SK-N-SH treated with all-trans-retinoic acid at 6 μM for 48 hours (cell line): ENCODE measurements at regions not wholly inside any gene's neighbourhood (a gene's known extent, or its start where the extent isn't known, plus 50 kb on each side); places are given as distances from the start of the nearest gene placed in this dataset.
A peak's percentile ranks its signal among the peaks of the same experiment; 100 is the strongest.

ENCODE experiments used
- ATAC-seq: fragments of 200-7000 bp; cut with Tn5 transposase; 3 replicates; pipeline ENCODE4 v1.9.1; 2020; ENCODE audit warnings: mild to moderate bottlenecking, moderate library complexity
- ARNTL ChIP-seq: fragments of 450-650 bp; formaldehyde crosslinking; IDR thresholded peaks from 2 replicates; pipeline ENCODE4 v1.5.0; 2020; ENCODE audit warnings: low read depth, mild to moderate bottlenecking, moderate library complexity, borderline replicate concordance
- CREB5 ChIP-seq: fragments of 250-450 bp; sonication (Bioruptor Pico); IDR thresholded peaks from 2 replicates; pipeline ENCODE4 v1.5.1; 2020; ENCODE audit warnings: low read depth, mild to moderate bottlenecking, moderate library complexity
- CSDC2 ChIP-seq: fragments of 250-450 bp; sonication (Bioruptor Pico); IDR thresholded peaks from 2 replicates; pipeline ENCODE4 v1.5.0; 2020; ENCODE audit warnings: mild to moderate bottlenecking, moderate library complexity
- CSRNP3 ChIP-seq: fragments of 250-450 bp; sonication (Bioruptor Pico); IDR thresholded peaks from 2 replicates; pipeline ENCODE4 v1.5.1; 2021; ENCODE audit warnings: mild to moderate bottlenecking, moderate library complexity
- ESRRG ChIP-seq: fragments of 250-450 bp; sonication (Bioruptor Pico); IDR thresholded peaks from 2 replicates; pipeline ENCODE4 v1.6.1; 2021; ENCODE audit warnings: mild to moderate bottlenecking
- GLIS3 ChIP-seq: fragments of 250-450 bp; sonication (Bioruptor Pico); IDR thresholded peaks from 2 replicates; pipeline ENCODE4 v1.5.0; 2020; ENCODE audit warnings: mild to moderate bottlenecking, moderate library complexity
- ISL1 ChIP-seq: fragments of 250-450 bp; sonication (Bioruptor Pico); IDR thresholded peaks from 2 replicates; pipeline ENCODE4 v2.1.2; 2022; ENCODE audit warnings: mild to moderate bottlenecking, moderate library complexity
- OSR1 ChIP-seq: fragments of 250-450 bp; sonication (Bioruptor Pico); IDR thresholded peaks from 2 replicates; pipeline ENCODE4 v1.8.0; 2022; ENCODE audit warnings: moderate library complexity, mild to moderate bottlenecking, inconsistent platforms
- PATZ1 ChIP-seq: fragments of 250-450 bp; sonication (Bioruptor Pico); IDR thresholded peaks from 2 replicates; pipeline ENCODE4 v1.8.0; 2020; ENCODE audit warnings: mild to moderate bottlenecking, moderate library complexity, borderline replicate concordance
- POU6F1 ChIP-seq: fragments of 250-450 bp; sonication (Bioruptor Pico); IDR thresholded peaks from 2 replicates; pipeline ENCODE4 v1.8.0; 2021; ENCODE audit warnings: low read depth, mild to moderate bottlenecking, moderate library complexity, borderline replicate concordance
- PPARA ChIP-seq: fragments of 250-450 bp; sonication (Bioruptor Pico); IDR thresholded peaks from 2 replicates; pipeline ENCODE4 v1.5.0; 2020; ENCODE audit warnings: mild to moderate bottlenecking, borderline replicate concordance
- RARB ChIP-seq: fragments of 250-450 bp; sonication (Bioruptor Pico); IDR thresholded peaks from 2 replicates; pipeline ENCODE4 v1.8.0; 2021; ENCODE audit warnings: mild to moderate bottlenecking, moderate library complexity
- SNAI2 ChIP-seq: fragments of 250-450 bp; sonication (Bioruptor Pico); IDR thresholded peaks from 2 replicates; pipeline ENCODE4 v1.5.0; 2020; ENCODE audit warnings: mild to moderate bottlenecking, moderate library complexity
- TOX ChIP-seq: fragments of 250-450 bp; sonication (Bioruptor Pico); IDR thresholded peaks from 2 replicates; pipeline ENCODE4 v1.8.0; 2021; ENCODE audit warnings: mild to moderate bottlenecking, moderate library complexity, borderline replicate concordance
- TSHZ2 ChIP-seq: fragments of 250-450 bp; sonication (Bioruptor Pico); IDR thresholded peaks from 2 replicates; pipeline ENCODE4 v1.5.0; 2020; ENCODE audit warnings: mild to moderate bottlenecking, moderate library complexity
- ZFP3 ChIP-seq: fragments of 250-450 bp; sonication (Bioruptor Pico); IDR thresholded peaks from 2 replicates; pipeline ENCODE4 v1.5.0; 2020; ENCODE audit warnings: mild to moderate bottlenecking, moderate library complexity
- ZFP30 ChIP-seq: fragments of 450-650 bp; formaldehyde crosslinking; IDR thresholded peaks from 2 replicates; pipeline ENCODE4 v1.5.0; 2022; ENCODE audit warnings: mild to moderate bottlenecking, moderate library complexity
- ZNF70 ChIP-seq: fragments of 450-650 bp; formaldehyde crosslinking; IDR thresholded peaks from 2 replicates; pipeline ENCODE4 v1.5.0; 2020; ENCODE audit warnings: mild to moderate bottlenecking, moderate library complexity

- ATAC-seq, result no peak
- no peak for TF ChIP-seq ZNF70
- TF ChIP-seq CSDC2 (CRISPR knock-in tag), result no peak
These were observed 181.8 kb upstream of the NT5C1B start for GRCh38 chr2:18771212-18771611.

GRCh38 chr2:18763338-18763737 is 174.0 kb upstream of the NT5C1B start:
- ATAC-seq, result peak; percentile 88
- TF ChIP-seq ISL1, result peak; percentile 92
- TF ChIP-seq TOX (CRISPR knock-in tag), result peak; percentile 50
- no peak for TF ChIP-seq CREB5 (CRISPR knock-in tag)
- TF ChIP-seq, all 23 proteins: peak for 2

- TF ChIP-seq POU6F1 (CRISPR knock-in tag) (no peak), CREB5 (CRISPR knock-in tag) (no peak), RARB (CRISPR knock-in tag) (no peak), ISL1 (peak; percentile 55), TSHZ2 (CRISPR knock-in tag) (no peak)
- peak; percentile 89 for ATAC-seq
These were observed 173.3 kb upstream of the NT5C1B start for GRCh38 chr2:18762667-18763066.

- TF ChIP-seq ZFP3 (CRISPR knock-in tag), result no peak
- TF ChIP-seq PATZ1, result no peak
- no peak for TF ChIP-seq OSR1 (CRISPR knock-in tag)
These were observed 164.9 kb upstream of the NT5C1B start for GRCh38 chr2:18754286-18754685.

GRCh38 chr2:18753722-18754121 is 164.4 kb upstream of the NT5C1B start:
- TF ChIP-seq GLIS3 (CRISPR knock-in tag), result no peak
- no peak for TF ChIP-seq CSRNP3 (CRISPR knock-in tag)
- TF ChIP-seq CSDC2 (CRISPR knock-in tag), result no peak
- TF ChIP-seq ESRRG (CRISPR knock-in tag), result no peak
- TF ChIP-seq TOX (CRISPR knock-in tag), result no peak
- TF ChIP-seq OSR1 (CRISPR knock-in tag), result no peak
- no peak for TF ChIP-seq ZFP30 (CRISPR knock-in tag)
- TF ChIP-seq CREB5 (CRISPR knock-in tag), result no peak
- TF ChIP-seq PPARA (CRISPR knock-in tag), result no peak
- TF ChIP-seq SNAI2 (CRISPR knock-in tag), result no peak
- TF ChIP-seq ISL1, result no peak
- TF ChIP-seq ARNTL (CRISPR knock-in tag), result no peak
- ATAC-seq, result no peak

More at GRCh38 chr2:18754286-18754685, 164.9 kb upstream of the NT5C1B start:
- no peak for ATAC-seq
